ENCODE measurements at regions not wholly inside any gene's neighbourhood (a gene's known extent, or its start where the extent isn't known, plus 50 kb on each side); places are given as distances from the start of the nearest gene placed in this dataset.

DNA sequence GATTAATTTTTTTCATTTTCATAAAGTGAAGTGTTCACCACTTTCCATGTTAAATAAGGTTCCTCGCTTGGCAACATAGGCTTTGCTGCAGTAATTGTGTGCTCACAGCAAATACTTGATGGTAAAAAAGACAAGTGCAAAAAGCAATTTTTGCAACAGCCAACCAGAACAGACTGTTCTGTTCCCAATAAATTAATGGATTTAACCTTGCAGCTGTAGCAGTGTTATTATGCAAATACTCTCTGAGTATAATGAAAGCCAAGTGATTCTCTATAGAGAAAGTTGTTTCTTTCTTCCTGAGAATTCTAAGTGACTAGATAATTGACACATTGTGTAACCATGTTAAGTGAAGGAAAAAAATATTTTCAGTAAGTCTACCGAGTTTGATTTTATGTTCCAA is 183.7 kb upstream of the NAALADL2 start:
- no peak for ATAC-seq

DNA sequence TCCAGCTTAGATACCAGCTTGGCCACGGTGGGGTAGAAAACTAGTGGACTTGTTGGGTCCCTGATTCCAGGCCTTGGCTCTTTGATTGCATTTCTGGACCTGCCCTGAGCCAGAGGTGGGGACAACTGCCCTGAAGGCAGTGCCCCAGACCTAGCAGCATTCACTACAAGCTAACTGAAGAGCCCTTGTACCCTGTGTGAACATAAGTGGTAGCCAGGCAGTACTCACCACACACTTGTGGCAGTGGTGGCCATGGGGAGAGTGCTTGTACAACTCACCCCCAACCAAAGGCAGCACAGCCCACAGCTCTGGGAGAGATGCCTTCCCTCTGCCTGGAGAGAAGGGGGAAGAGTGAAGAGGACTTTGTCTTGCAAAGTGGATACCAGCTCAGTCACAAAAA is 177.3 kb upstream of the NAALADL2 start:
- ATAC-seq, result no peak

DNA sequence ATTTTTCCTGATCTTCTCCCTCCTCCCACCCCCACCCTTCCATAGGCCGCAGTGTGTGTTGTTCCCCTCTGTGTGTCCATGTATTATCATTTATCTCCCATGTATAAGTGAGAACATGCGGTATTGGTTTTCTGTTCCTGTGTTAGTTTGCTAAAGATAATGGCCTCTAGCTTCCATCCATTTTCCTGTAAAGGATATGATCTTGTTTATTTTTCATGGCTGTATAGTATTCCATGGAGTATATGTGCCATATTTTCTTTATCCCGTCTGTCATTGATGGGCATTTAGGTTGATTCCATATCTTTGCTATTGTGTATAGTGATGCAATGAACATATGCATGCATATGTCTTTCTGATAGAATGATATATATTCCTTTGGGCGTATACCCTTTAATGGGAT is 173.3 kb upstream of the NAALADL2 start:
- ATAC-seq, result no peak

DNA sequence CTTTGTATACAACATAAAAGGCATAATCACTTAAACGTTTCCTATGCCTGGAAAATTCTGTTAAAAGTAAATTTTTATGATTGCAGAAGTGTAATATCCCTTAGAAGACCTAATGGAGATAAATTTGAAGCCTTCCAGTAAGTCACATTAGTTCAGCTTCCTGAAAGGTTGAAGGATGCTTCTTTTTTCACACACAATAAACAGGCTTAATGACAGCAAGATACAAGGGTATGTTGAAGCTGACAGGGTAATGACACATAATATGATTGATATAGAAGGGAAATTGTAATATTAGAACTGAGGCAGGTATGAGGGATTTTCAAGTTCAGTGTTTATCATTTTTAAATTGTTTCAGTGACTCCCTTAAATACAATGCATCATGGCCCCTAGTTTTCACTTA is 161.8 kb upstream of the NAALADL2 start:
- ATAC-seq, result no peak

DNA sequence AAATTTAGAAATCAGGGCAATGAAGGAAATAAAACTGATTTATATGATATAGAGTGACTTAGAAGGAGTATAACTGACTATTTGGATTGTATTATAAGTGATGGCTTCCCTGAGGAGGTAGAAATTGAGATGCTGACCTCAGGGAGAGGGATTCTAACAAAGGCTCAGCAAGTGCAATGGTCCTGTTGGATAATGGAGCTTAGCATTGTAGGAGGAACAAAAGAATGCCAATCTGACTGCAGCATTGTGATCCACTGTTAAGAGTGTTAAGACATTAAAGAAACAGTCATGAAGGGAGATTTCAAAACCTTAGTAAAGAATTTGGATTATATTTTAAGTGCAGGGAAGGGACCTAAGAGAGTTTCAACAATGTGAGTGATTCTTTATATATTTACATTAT is 158.4 kb upstream of the NAALADL2 start:
- no peak for ATAC-seq

DNA sequence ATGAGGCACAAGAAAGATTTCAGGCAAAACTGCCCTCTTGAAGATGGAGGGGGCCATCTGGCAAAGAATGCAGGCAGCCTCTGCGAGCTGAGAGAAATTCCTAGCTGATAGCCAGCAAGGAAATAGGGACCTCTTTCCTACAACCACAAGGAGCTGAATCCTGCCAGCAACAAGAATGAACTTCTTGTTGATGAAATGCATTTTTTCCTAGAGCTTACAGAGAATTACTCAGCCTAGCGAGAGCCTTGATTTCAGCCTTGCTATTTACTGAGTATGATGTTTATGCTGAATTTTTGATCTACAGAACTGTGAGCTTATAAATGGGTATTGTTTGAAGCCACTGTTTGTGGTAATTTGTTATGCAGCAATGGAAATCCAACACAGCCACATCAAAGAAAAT is 148.5 kb upstream of the NAALADL2 start:
- ATAC-seq, result no peak

DNA sequence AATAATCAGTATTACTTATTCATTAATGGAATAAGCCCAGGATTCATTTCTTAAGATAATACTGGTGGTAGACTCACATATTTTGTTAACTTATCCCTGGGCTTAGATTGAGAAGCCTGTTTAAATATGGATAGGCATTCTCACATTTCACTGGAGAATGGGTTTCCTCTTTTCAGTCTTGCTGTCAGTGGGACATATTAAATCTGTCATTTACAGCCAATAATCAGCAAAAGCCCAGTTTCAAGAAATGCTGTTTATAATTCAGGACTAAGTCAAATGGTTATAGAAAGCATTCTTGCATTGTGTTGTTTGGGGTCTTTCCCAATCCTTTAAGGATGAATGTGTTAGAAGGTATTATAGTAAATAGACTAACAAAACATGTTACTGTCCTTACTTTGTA is 143.7 kb upstream of the NAALADL2 start:
- no peak for ATAC-seq

DNA sequence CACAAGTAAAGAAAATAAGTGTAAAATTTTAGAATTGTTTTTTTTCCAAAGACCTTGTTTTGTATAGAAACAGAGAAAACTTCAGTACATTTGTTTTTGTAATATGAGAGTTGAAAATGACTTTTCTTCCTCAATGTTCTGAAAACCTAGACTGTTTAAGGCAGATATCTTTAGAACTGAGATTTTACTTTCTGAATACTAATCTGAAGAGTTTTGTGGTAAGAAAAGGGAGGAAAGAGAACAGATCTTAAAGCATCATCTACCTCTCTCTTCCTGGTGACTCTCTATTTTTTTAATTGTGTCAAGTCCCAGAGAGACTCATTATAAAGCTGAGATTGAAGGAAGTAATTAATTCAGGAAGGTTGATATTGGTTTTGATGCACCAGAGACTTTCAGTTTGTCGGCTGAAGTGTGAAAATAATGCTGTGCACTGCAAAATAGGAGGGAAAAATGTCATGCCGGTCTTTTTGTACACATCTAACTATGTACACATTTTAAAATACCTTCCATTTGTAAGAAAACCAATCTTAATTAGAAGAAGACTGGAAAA is 142.1 kb upstream of the NAALADL2 start:
- no peak for ATAC-seq

DNA sequence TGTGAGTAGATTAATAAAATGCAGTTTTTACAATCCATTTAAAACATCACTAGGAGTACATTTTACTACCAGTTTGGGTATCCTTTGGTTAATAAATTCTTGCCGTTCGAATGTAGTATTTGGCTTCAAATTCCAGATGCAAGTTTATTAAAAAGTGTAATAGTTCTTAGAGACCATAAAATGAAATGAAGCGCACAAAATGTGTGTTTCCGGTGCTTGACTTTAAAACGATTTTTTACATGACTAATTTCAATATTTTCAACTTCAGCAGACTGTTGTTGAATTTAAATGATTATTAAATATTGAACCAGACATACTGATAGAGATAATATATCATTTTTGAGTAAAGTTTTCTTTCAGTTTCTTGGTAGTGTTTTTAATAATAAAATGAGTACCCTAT is 138.4 kb upstream of the NAALADL2 start:
- no peak for ATAC-seq

DNA sequence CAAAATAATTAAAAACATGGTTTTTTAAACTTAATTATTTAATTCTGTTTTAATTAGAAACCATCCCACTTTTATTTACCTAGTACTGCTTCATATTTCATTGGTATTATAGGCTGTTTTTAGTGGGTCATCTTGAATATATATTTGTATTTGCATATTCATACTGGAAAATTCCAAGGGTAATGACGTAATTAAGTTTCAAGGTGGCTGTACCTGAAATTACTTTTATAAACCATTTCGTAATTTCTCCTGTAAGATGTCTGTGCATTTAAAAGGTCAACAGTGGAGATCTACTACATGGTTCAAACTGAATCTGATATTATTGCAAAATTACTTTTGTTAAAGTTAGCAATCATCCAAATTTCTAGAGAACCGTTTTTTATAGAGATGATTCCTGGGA is 133.8 kb upstream of the NAALADL2 start:
- no peak for ATAC-seq

DNA sequence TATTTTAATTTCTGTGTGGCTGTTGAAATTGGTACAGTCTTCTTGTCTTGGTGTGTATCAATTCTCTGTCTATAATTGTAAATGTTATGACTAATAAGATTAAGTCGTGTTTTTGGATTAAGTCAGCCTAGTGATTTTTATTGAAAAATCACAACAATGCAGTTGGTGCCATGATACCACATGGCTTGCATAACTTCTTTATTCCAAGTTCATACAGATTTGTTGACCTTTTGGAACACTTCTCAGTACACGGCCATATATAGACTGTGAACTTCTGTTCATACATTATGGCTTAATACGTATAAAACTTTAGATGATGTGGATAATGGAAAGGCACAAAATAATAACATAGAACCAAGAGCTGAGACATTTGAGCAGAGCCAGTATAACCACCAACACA is 121.2 kb upstream of the NAALADL2 start:
- no peak for ATAC-seq

DNA sequence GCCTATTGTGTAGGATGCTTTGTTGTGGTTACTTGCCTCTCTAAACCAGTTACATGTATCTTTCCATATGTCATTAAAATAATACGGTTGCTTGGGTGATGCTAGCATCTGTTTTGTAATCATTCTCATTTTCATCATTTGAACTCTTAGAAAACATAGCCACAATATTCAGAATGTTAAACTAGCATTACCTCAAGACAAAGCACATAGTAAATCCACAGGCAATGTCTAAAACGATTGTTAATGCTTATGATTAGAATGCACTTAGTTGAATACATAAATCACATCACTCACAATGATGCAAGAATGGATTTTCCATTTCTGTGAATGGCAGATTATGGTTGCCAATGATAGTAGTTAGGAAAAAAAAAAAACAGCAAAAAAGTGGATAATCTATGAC is 110.0 kb upstream of the NAALADL2 start:
- no peak for ATAC-seq

DNA sequence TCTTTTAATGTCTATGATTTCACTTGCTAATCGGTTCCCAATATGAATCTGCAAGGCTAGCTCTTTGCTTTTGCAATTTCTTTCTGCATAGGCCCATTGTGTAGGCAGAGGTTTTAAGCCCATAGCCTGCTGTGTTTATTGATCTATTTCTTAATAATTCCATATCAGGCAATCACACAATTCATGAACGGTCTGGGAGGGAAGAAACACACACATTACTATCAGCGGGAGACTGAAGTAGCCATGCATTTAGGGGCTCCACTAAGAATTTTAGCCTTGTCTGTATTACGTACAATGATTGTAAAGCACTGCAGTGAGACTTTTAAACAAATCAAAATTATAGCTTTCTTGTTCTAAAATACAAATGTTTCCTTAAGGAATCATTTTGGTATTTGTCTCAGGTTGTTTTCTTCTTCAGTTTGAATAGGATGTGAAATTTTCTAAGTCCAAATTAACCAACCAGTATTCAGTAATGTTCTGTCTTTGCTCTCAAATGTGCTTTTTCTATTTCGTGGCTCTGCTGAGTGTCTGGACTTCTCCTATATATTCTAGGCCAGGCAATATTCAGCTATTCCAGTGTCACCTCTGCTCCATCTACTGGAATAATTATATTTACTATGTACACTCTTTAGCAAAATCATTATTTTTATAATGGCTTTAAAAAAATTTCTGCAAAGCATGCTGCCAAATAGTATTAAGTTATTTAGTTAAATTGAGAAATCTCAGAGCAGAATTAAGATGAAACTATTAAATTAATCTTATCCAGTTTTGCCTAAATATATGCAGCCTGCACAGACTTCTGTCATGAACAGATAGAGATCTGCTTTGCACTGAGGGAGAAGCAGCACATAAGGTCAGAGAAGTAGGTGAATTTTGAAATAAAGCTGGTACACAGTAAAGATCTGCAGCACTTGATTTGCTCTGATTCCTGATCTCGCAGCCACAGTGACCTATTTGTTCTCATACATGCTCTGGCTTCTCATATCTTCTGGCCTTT is 103.0 kb upstream of the NAALADL2 start:
- no peak for ATAC-seq

DNA sequence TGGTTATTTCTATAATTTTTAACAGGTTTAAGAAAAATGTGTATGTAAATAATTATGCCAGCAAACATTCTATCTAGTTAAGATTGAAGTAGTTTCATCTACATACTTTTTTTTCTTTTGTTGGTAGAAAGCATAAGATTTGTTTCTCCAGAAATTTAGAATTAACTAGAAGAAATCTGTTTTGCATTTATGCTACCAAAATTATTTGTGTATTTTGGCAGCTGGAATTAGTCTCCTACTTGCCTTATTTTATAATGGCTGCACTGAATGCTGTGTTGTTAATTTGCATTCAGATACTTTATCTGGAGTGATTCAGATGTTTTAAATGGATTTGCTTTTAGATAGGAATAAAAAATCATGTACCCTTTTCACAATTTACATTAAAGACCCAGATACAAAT is 100.2 kb upstream of the NAALADL2 start:
- ATAC-seq, result no peak

DNA sequence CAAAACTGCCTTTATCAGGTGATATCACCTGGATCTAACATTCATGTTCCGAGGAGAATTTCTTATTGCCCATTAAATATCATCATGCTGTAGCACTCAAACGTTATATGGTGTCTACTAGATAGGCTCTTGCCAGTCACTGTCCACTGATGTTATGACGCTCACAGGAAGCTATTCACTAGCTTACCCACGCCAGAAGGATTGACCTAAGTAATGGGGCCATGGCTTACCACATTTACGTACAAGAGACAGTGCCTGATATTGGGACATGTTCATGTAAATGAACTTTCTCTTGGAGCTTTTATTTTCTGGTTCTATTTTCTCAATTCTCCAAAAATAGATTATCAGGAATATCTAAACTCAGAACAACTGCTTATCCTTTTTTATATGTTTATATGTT is 91.7 kb upstream of the NAALADL2 start:
- ATAC-seq, result no peak

DNA sequence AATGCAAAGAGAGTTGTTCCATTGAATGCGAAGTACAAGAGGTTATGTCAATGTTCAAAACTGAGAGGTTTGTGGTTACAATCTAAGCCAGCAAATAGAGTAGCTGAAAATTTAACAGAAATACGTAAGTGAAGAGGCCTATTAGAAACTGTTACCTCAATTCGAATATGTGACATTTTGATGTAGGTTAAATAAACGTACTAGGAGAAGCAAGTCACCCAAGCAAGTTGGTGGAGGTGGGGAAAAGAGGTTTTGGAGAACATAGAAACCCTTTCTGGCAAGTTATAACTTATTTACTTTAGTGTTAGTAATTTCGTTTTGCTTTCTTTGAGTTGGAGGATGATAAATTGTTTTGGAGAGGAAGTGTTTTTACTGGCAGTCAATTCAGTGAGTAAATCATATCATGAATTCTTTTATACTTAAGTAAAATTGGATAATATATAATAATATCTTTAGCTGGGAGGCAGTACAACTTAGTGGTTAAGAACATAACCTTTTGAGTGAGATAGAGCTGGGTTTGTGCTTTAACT is 91.2 kb upstream of the NAALADL2 start:
- no peak for ATAC-seq

DNA sequence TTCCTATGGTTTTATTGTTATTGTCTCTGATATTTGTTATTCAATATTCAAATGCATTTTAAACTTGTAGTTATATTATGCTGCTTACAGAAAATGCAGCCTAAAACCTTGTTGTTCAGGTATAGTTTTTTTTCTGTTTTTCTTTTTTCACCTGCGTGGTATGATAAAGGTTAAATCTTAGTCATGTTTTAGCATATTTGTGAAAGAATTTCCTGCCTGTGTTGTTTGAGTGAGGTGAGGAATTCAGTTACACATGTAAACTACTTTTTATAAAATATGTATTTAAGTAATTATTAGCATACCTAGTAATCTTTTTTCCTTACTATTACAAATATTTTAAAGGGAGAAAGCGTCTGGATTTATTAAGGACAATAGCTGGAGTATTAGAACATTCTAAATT is 90.0 kb upstream of the NAALADL2 start:
- ATAC-seq, result no peak

DNA sequence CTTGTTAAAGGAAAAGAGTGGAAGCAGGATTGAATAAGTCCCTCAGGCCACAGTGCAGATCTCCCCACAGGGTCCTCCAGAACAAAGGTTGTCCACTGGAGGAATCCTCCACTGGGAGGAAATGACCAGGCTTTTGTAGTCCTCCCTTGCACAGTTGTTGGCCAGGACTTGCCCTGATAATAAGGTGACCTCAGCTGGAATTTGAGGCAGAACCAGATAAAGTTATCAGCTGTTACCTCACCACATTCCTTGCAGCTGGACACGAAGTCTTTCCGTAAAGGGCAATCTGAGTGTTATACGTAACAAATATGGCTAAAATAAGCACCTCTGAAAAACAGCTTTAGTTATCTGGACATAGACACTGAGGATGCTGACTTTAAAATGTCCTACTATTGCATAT is 83.5 kb upstream of the NAALADL2 start:
- ATAC-seq, result no peak

DNA sequence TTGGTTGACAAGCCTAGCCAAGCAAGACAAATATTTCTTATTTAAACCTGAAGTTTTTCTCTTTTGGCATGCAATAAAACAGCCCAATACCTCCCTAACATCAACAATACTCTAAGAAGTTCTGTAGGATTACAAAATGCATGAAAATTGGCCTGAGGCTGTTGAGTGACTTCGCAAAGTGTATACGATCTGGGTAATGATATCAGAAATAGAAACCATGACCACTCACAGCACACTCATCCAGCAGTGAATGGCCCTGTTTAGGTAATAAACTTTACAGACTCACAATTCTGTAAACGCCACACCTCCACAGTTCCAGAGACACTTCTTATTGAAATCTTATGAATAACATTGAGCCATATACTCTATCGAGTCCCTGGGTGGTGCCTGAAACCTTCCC is 83.0 kb upstream of the NAALADL2 start:
- no peak for ATAC-seq

DNA sequence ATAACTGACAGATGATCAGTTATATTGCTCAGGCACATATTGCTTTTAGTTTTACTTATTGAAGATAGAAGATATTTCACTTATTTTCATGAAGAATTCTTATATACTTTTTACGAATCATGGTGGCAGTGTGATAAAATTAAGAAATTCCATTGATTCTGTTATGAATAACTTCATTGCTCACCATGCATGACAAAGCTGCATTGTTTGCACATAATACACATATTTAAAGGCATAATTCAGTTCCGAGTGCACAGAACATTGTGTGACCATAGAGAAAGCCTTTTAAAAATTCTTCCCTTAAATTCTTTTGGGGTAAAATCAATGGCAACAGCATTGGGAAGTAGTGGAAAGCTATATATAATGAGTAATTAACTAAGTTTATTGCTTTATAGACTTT is 82.5 kb upstream of the NAALADL2 start:
- ATAC-seq, result no peak

DNA sequence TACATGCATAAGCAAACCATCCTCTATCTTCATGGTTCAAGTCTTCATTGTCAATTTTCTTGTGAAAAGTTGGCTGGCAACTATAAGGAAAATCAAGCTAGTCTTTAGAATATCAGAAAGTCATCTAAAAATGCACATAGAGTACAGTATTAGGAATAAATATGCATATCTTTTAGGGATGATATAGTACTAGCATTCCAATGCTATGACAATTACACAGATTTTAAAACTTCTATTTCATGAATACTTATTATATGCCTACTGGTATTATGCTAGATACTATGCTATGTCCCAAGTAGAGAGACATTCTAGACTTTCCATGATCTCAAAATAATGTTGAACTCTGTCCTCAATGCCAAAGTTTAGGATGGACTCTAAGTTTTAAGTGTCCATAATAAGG is 81.3 kb upstream of the NAALADL2 start:
- ATAC-seq, result no peak

DNA sequence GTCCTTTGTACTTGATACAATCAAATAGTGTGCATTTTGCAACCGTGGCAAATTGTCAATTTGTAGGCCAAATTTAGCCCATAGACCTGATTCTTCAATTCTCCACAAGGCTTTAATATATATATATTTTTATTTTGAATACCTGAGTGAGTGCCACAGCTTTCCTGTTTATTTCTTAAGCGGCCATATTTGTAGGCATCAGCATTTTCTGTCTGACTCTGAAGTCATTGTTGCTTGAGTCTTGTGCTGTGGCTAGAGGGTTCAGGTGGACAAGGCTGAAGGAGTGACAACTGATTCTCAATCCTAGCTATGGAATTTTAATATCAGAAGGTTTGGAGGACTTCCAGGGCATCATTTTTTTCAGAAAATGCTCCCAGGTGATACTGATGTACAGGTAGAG is 75.6 kb upstream of the NAALADL2 start:
- no peak for ATAC-seq

DNA sequence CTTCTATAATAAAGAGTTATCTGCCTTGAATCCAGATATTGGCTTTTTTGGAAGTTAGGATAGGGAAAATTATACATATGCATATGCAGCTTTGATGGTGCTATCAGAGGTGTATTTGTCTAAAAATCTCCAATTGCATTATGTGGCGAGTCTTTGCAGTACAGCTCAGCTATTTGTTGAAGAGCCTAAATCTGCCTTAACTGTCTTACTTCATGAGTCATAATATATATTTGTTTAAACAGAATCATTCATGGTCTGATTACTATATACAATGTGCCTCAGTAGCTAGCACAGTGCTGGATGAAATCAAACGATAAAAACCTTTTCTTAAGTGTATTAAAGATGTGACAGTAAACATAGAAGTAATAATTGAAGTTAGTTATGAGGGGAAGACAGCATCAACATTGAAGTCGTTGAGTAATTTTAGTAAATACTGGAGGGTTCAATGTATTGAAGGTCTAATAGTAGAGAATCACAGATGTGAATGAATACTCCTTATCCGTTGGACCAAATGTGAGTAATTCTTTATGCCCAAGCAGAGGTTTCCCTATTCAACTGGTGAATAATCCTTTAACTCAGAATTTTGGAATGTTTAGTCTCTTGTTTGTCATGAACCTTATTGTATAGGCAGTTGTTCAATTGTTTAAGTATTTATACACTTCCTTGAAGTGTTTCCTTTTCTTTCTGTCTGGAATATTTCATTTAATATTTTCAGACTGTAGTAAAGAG is 74.8 kb upstream of the NAALADL2 start:
- ATAC-seq, result no peak

DNA sequence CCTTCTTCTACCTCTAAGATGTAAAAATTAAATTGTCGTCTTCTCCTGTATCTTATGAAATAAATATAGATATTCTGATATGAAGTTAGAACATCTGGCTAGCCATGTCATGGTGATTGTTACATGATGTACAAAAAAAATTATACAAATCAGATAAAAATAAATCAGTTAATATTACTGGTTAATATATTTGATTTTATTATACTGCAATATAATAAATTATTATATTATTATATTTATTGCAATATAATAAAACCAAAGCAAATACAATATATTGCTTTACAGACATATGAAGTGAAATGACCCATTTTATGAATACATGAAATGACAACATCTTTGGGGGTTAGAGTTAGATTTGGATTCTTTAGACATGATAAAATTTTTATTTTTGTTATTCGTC is 72.3 kb upstream of the NAALADL2 start:
- no peak for ATAC-seq
